ENCODE measurements at regions not wholly inside any gene's neighbourhood (a gene's known extent, or its start where the extent isn't known, plus 50 kb on each side); places are given as distances from the start of the nearest gene placed in this dataset.

DNA sequence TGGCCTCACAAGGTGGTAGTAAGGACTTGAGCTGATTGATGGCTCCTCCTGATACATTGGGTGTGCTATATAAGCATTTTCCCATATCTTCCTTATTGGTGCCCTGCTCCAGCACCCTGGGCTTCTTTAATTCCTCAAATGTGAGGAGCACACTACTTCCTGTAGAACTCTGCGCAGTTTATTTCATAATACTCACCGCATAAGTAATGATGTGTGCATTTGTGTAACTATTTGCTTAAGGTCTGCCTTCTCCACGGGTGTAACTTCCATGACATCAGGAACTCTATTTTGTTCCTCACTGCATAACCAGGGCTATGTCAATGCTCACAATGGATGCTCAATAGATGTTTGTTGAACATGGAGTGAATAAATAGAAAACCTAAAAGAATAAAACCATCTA, 392.2 kb downstream of the SEC23A start:
- no peak for FAIRE-seq
- H3K9ac ChIP-seq (ENCODE audit: low read length) = no peak overlapping the region

GRCh38 chr14:38710196-38710595, 392.8 kb downstream of the SEC23A start:
- no peak overlapping the region for H3K4me2 ChIP-seq (ENCODE audit: low read length)
- H3K9me3 Mint-ChIP-seq (ENCODE audit: unreplicated experiment) = no peaks in the 10 kb centered on the region
- H3K27me3 ChIP-seq (ENCODE audit: insufficient read depth, low read length) = no peaks in the 10 kb centered on the region
- no peak overlapping the region for H2AFZ ChIP-seq (ENCODE audit: low read depth, low read length)
- H3K36me3 Mint-ChIP-seq (ENCODE audit: low read depth, unreplicated experiment) = no peaks in the 10 kb centered on the region
- no peaks in the 10 kb centered on the region for H3K27me3 Mint-ChIP-seq (ENCODE audit: low read depth, unreplicated experiment)
- no peak overlapping the region for H3K4me3 Mint-ChIP-seq (ENCODE audit: unreplicated experiment)
- H3K36me3 ChIP-seq (ENCODE audit: insufficient read depth, low read length) = no peaks in the 10 kb centered on the region
- H3K4me1 ChIP-seq (ENCODE audit: insufficient read depth, low read length) = no peaks in the 10 kb centered on the region
- no peaks in the 10 kb centered on the region for H3K79me2 ChIP-seq (ENCODE audit: insufficient read depth, low read length)
- no peak overlapping the region for H3K27ac Mint-ChIP-seq (ENCODE audit: unreplicated experiment)
- H3K9me3 ChIP-seq (ENCODE audit: insufficient read depth, low read depth, low read length) = no peaks in the 10 kb centered on the region
- H4K20me1 ChIP-seq (ENCODE audit: insufficient read depth, low read length) = no peaks in the 10 kb centered on the region
- FAIRE-seq (no peak), DNase-seq (ENCODE audit: low read depth) (no peak)
- no peaks in the 10 kb centered on the region for H3K4me1 Mint-ChIP-seq (ENCODE audit: low read depth, unreplicated experiment)
- no peak overlapping the region for H3K27ac ChIP-seq (ENCODE audit: low read depth, low read length)
- no peak overlapping the region for H3K4me3 ChIP-seq (ENCODE audit: insufficient read depth, low read depth, low read length)
- no peak overlapping the region for H3K9ac ChIP-seq (ENCODE audit: low read length)
- TF ChIP-seq EZH2 (IDR thresholded peaks at IDR 0.05; ENCODE audit: insufficient read depth, low read length) = no peak
- TF ChIP-seq CTCF (IDR thresholded peaks at IDR 0.05; ENCODE audit: insufficient read depth, low read depth, low read length) = no peak

More for the DNA sequence above, 392.2 kb downstream of the SEC23A start:
- Mint-ChIP-seq H3K27ac (ENCODE audit: unreplicated experiment) (no peak overlapping the region), H3K9me3 (ENCODE audit: unreplicated experiment) (no peaks in the 10 kb centered on the region), H3K4me3 (ENCODE audit: unreplicated experiment) (no peak overlapping the region), H3K4me1 (ENCODE audit: low read depth, unreplicated experiment) (no peaks in the 10 kb centered on the region), H3K36me3 (ENCODE audit: low read depth, unreplicated experiment) (no peaks in the 10 kb centered on the region), H3K27me3 (ENCODE audit: low read depth, unreplicated experiment) (no peaks in the 10 kb centered on the region)
- DNase-seq (ENCODE audit: low read depth) = no peak
- Histone ChIP-seq H4K20me1 (ENCODE audit: insufficient read depth, low read length) (no peaks in the 10 kb centered on the region), H3K4me2 (ENCODE audit: low read length) (no peak overlapping the region), H3K27me3 (ENCODE audit: insufficient read depth, low read length) (no peaks in the 10 kb centered on the region), H3K79me2 (ENCODE audit: insufficient read depth, low read length) (no peaks in the 10 kb centered on the region), H2AFZ (ENCODE audit: low read depth, low read length) (no peak overlapping the region), H3K4me1 (ENCODE audit: insufficient read depth, low read length) (no peaks in the 10 kb centered on the region), H3K4me3 (ENCODE audit: insufficient read depth, low read depth, low read length) (no peak overlapping the region), H3K9me3 (ENCODE audit: insufficient read depth, low read depth, low read length) (no peaks in the 10 kb centered on the region), H3K36me3 (ENCODE audit: insufficient read depth, low read length) (no peaks in the 10 kb centered on the region), H3K27ac (ENCODE audit: low read depth, low read length) (no peak overlapping the region)
- TF ChIP-seq EZH2 (IDR thresholded peaks at IDR 0.05; ENCODE audit: insufficient read depth, low read length) = no peak
- TF ChIP-seq CTCF (IDR thresholded peaks at IDR 0.05; ENCODE audit: insufficient read depth, low read depth, low read length) = no peak

DNA sequence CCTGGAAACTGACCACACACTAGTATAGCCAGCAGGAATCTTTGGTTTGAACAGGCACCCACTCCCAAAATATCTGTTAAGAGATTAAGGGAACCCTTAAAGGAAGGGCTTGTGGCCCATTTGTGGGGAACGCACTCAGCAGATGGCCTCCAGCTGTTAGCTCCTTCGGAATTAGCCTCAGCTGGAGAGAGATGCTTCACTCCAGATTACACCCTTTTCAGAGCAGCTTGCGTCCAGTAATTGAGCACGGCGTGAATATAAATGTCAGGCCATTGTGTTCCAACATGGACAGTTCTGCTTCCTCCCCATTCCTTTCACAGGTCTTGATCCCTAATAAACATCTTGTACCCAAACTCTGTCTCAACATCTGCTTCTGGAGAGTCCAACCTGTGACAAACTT, 397.8 kb downstream of the SEC23A start:
- TF ChIP-seq CTCF (IDR thresholded peaks at IDR 0.05; ENCODE audit: insufficient read depth, low read depth, low read length) = no peak
- TF ChIP-seq EZH2 (IDR thresholded peaks at IDR 0.05; ENCODE audit: insufficient read depth, low read length) = no peak
- Histone ChIP-seq H3K9ac (ENCODE audit: low read length) (no peak overlapping the region), H3K4me1 (ENCODE audit: insufficient read depth, low read length) (no peaks in the 10 kb centered on the region), H3K36me3 (ENCODE audit: insufficient read depth, low read length) (no peaks in the 10 kb centered on the region), H3K9me3 (ENCODE audit: insufficient read depth, low read depth, low read length) (no peaks in the 10 kb centered on the region), H3K27ac (ENCODE audit: low read depth, low read length) (no peak overlapping the region), H3K27me3 (ENCODE audit: insufficient read depth, low read length) (no peaks in the 10 kb centered on the region), H4K20me1 (ENCODE audit: insufficient read depth, low read length) (no peaks in the 10 kb centered on the region), H3K4me3 (ENCODE audit: insufficient read depth, low read depth, low read length) (no peak overlapping the region), H3K4me2 (ENCODE audit: low read length) (no peak overlapping the region), H2AFZ (ENCODE audit: low read depth, low read length) (no peak overlapping the region), H3K79me2 (ENCODE audit: insufficient read depth, low read length) (no peaks in the 10 kb centered on the region)
- Mint-ChIP-seq H3K36me3 (ENCODE audit: low read depth, unreplicated experiment) (no peaks in the 10 kb centered on the region), H3K4me3 (ENCODE audit: unreplicated experiment) (no peak overlapping the region), H3K27ac (ENCODE audit: unreplicated experiment) (no peak overlapping the region), H3K27me3 (ENCODE audit: low read depth, unreplicated experiment) (peaks cover 2% of the 10 kb centered on the region), H3K9me3 (ENCODE audit: unreplicated experiment) (no peaks in the 10 kb centered on the region), H3K4me1 (ENCODE audit: low read depth, unreplicated experiment) (no peaks in the 10 kb centered on the region)
- no peak for DNase-seq (ENCODE audit: low read depth)
- no peak for FAIRE-seq
